GM23338 (cell line): ENCODE measurements at regions not wholly inside any gene's neighbourhood (a gene's known extent, or its start where the extent isn't known, plus 50 kb on each side); places are given as distances from the start of the nearest gene placed in this dataset.

ENCODE experiments used
- ATAC-seq: fragments of 200-7000 bp; cut with Tn5 transposase; 3 replicates; pipeline ENCODE4 v1.9.1; 2020
- DNase-seq: peaks from one replicate; pipeline ENCODE4 v3.0.0-alpha.2; 2015; ENCODE audit warnings: low spot score
- H2AFZ ChIP-seq: fragments of 200-600 bp; sonication (generic); 2 replicates; pipeline ENCODE4 v1.8.0; 2016; ENCODE audit warnings: antibody characterized with exemption, mild to moderate bottlenecking, moderate library complexity
- H3F3A ChIP-seq: fragments of 200-600 bp; sonication (generic); replicated peaks from 2 replicates; pipeline ENCODE4 v1.8.0; 2017; ENCODE audit warnings: antibody characterized with exemption, mixed run types, low read depth
- H3K27ac ChIP-seq: fragments of 200-600 bp; sonication (generic); 2 replicates; pipeline ENCODE4 v1.6.1; 2016; ENCODE audit warnings: low read depth
- H3K27me3 ChIP-seq: fragments of 200-600 bp; sonication (generic); 2 replicates; pipeline ENCODE4 v1.8.0; 2016; ENCODE audit warnings: mild to moderate bottlenecking, mixed run types, moderate library complexity; ENCODE audit not compliant: insufficient read depth
- H3K36me3 ChIP-seq: fragments of 200-600 bp; sonication (generic); 2 replicates; pipeline ENCODE4 v1.8.0; 2016; ENCODE audit warnings: mild to moderate bottlenecking; ENCODE audit not compliant: insufficient read depth
- H3K4me1 ChIP-seq: fragments of 200-600 bp; sonication (generic); 2 replicates; pipeline ENCODE4 v1.8.0; 2016; ENCODE audit warnings: mild to moderate bottlenecking, moderate library complexity; ENCODE audit not compliant: insufficient read depth
- H3K4me2 ChIP-seq: fragments of 200-600 bp; sonication (generic); 2 replicates; pipeline ENCODE4 v1.7.1; 2017; ENCODE audit warnings: mixed run types
- H3K4me3 ChIP-seq: fragments of 200-600 bp; sonication (generic); 2 replicates; pipeline ENCODE4 v1.6.1; 2016; ENCODE audit warnings: mixed run types
- H3K79me2 ChIP-seq: fragments of 200-600 bp; sonication (generic); replicated peaks from 2 replicates; pipeline ENCODE4 v1.8.0; 2017; ENCODE audit warnings: mild to moderate bottlenecking; ENCODE audit not compliant: insufficient read depth
- H3K9me2 ChIP-seq: fragments of 200-600 bp; sonication (generic); 2 replicates; pipeline ENCODE4 v1.8.0; 2017; ENCODE audit not compliant: insufficient read depth
- H4K20me1 ChIP-seq: fragments of 200-600 bp; sonication (generic); replicated peaks from 2 replicates; pipeline ENCODE4 v1.8.0; 2017; ENCODE audit warnings: mild to moderate bottlenecking; ENCODE audit not compliant: insufficient read depth
- H3K27ac Mint-ChIP-seq: 2 replicates; pipeline ENCODE4 v1.8.0; 2020; ENCODE audit warnings: inconsistent platforms, mild to moderate bottlenecking, moderate library complexity, mixed read lengths
- H3K27me3 Mint-ChIP-seq: 3 replicates; pipeline ENCODE4 v1.8.0; 2022; ENCODE audit warnings: low read depth, mild to moderate bottlenecking, moderate library complexity, mixed read lengths, inconsistent platforms; ENCODE audit not compliant: insufficient read depth, poor library complexity
- H3K36me3 Mint-ChIP-seq: 3 replicates; pipeline ENCODE4 v1.8.0; 2021; ENCODE audit warnings: low read depth, mild to moderate bottlenecking, inconsistent platforms, moderate library complexity, mixed read lengths
- H3K4me1 Mint-ChIP-seq: 3 replicates; pipeline ENCODE4 v1.8.0; 2020; ENCODE audit warnings: mild to moderate bottlenecking, inconsistent platforms, mixed read lengths
- H3K4me3 Mint-ChIP-seq: 3 replicates; pipeline ENCODE4 v1.8.0; 2021; ENCODE audit warnings: moderate library complexity, mild to moderate bottlenecking, inconsistent platforms, mixed read lengths
- H3K9me3 Mint-ChIP-seq: 3 replicates; pipeline ENCODE4 v1.8.0; 2020; ENCODE audit warnings: moderate library complexity, mild to moderate bottlenecking, inconsistent platforms, mixed read lengths
- CREB1 ChIP-seq: fragments of 250-450 bp; sonication (Bioruptor Pico); IDR thresholded peaks from 2 replicates; pipeline ENCODE4 v1.5.0; 2020; ENCODE audit warnings: low read depth, mild to moderate bottlenecking, moderate library complexity
- CTCF ChIP-seq, 2 experiments: fragments of 200-600 bp in 1 of 2; sonication (generic) in 1 of 2; conservative IDR thresholded peaks; 2 replicates each; pipeline versions ENCODE4 v1.5.1 to v1.6.1; 2016 to 2017; ENCODE audit warnings: antibody characterized with exemption in 2 of 2, low read depth in 2 of 2, mild to moderate bottlenecking in 2 of 2, moderate library complexity in 1 of 2
- ETS1 ChIP-seq: IDR thresholded peaks from 2 replicates; pipeline ENCODE4 v1.6.1; 2016; ENCODE audit warnings: antibody characterized with exemption
- EZH2 ChIP-seq: fragments of 200-600 bp; sonication (generic); IDR thresholded peaks from one replicate; pipeline ENCODE4 v1.8.0; 2017; ENCODE audit warnings: antibody characterized with exemption, mild to moderate bottlenecking, low read depth; ENCODE audit not compliant: unreplicated experiment
- JUNB ChIP-seq: IDR thresholded peaks from one replicate; pipeline ENCODE4 v1.6.1; 2016; ENCODE audit warnings: antibody characterized with exemption; ENCODE audit not compliant: unreplicated experiment
- NANOG ChIP-seq: IDR thresholded peaks from 2 replicates; pipeline ENCODE4 v1.6.1; 2016; ENCODE audit warnings: antibody characterized with exemption, borderline replicate concordance
- POLR2AphosphoS5 ChIP-seq: IDR thresholded peaks from 2 replicates; pipeline ENCODE4 v1.6.1; 2016; ENCODE audit warnings: antibody characterized with exemption, low read depth
- REST ChIP-seq: IDR thresholded peaks from one replicate; pipeline ENCODE4 v1.6.1; 2018; ENCODE audit warnings: antibody characterized with exemption; ENCODE audit not compliant: unreplicated experiment
- STAT1 ChIP-seq: IDR thresholded peaks from one replicate; pipeline ENCODE4 v1.6.1; 2016; ENCODE audit warnings: antibody characterized with exemption; ENCODE audit not compliant: unreplicated experiment
- ZNF114 ChIP-seq: fragments of 250-450 bp; sonication (Bioruptor Pico); IDR thresholded peaks from 2 replicates; pipeline ENCODE4 v1.5.0; 2020; ENCODE audit warnings: mild to moderate bottlenecking, moderate library complexity
- ZNF331 ChIP-seq: fragments of 250-450 bp; sonication (Bioruptor Pico); IDR thresholded peaks from 2 replicates; pipeline ENCODE4 v1.5.0; 2020; ENCODE audit warnings: low read depth, mild to moderate bottlenecking, moderate library complexity

GRCh38 chr17:54063639-54064038, 240.9 kb downstream of the KIF2B start:
- Mint-ChIP-seq H3K9me3 (peaks cover 12% of the 10 kb centered on the region), H3K27ac (no peak overlapping the region), H3K4me3 (no peak overlapping the region), H3K4me1 (no peaks in the 10 kb centered on the region), H3K27me3 (peaks cover 2% of the 10 kb centered on the region), H3K36me3 (peaks cover 3% of the 10 kb centered on the region; the same call in 1 of the 3 replicates)
- TF ChIP-seq NANOG (no peak), CTCF (conservative IDR thresholded peaks at IDR 0.05; ENCODE audit: low read depth in 2 of 2) (no peak), ETS1 (no peak), ZNF114 (CRISPR knock-in tag) (no peak), CREB1 (no peak)
- Histone ChIP-seq H3F3A (no peaks in the 10 kb centered on the region), H3K4me3 (no peak overlapping the region), H3K9me2 (peaks cover 14% of the 10 kb centered on the region; the same call in 1 of the 2 replicates), H3K4me1 (no peaks in the 10 kb centered on the region), H3K79me2 (no peaks in the 10 kb centered on the region), H2AFZ (no peak overlapping the region), H3K27ac (no peak overlapping the region), H3K4me2 (no peak overlapping the region), H3K27me3 (no peaks in the 10 kb centered on the region), H3K36me3 (no peaks in the 10 kb centered on the region), H4K20me1 (no peaks in the 10 kb centered on the region)
- no peak for ATAC-seq
- no peak for DNase-seq

GRCh38 chr17:54085020-54085419, 262.3 kb downstream of the KIF2B start:
- Histone ChIP-seq H4K20me1 (no peaks in the 10 kb centered on the region), H3K27ac (no peak overlapping the region), H3K36me3 (no peaks in the 10 kb centered on the region), H3K27me3 (no peaks in the 10 kb centered on the region), H3K4me2 (no peak overlapping the region), H3K4me3 (no peak overlapping the region), H2AFZ (no peak overlapping the region), H3K4me1 (peaks cover 8% of the 10 kb centered on the region; the same call in 1 of the 2 replicates), H3K79me2 (no peaks in the 10 kb centered on the region), H3F3A (no peaks in the 10 kb centered on the region), H3K9me2 (peaks cover 10% of the 10 kb centered on the region)
- no peak for ATAC-seq
- H3K36me3 Mint-ChIP-seq: no peaks in the 10 kb centered on the region; the same call in 1 of the 3 replicates
- H3K9me3 Mint-ChIP-seq: peaks cover 4% of the 10 kb centered on the region; the same call in 2 of the 3 replicates
- no peaks in the 10 kb centered on the region for H3K4me1 Mint-ChIP-seq
- H3K27ac Mint-ChIP-seq: no peak overlapping the region
- DNase-seq: no peak
- no peak overlapping the region for H3K4me3 Mint-ChIP-seq
- H3K27me3 Mint-ChIP-seq: no peaks in the 10 kb centered on the region
- TF ChIP-seq CREB1 (no peak), JUNB (no peak), REST (no peak), CTCF (conservative IDR thresholded peaks at IDR 0.05; ENCODE audit: low read depth in 2 of 2) (no peak), EZH2 (no peak), STAT1 (no peak), NANOG (no peak), ETS1 (no peak), ZNF331 (no peak), POLR2AphosphoS5 (no peak)
